ENCODE measurements at regions not wholly inside any gene's neighbourhood (a gene's known extent, or its start where the extent isn't known, plus 50 kb on each side); places are given as distances from the start of the nearest gene placed in this dataset.
A peak's percentile ranks its signal among the peaks of the same experiment; 100 is the strongest.
"Not testable (repeated sequence)": the region's sequence is repeated elsewhere in the genome, so short reads cannot be mapped to it uniquely, and the experiment has no call there.

GRCh38 chr17:71639865-71640264, 481.0 kb upstream of the SOX9 start:
- CTCF ChIA-PET: no interaction called here
- no peak overlapping the region for H3K4me2 ChIP-seq (ENCODE audit: low read depth, low read length)
- in situ Hi-C loops (cut with MboI; ENCODE audit: low sequenced_read_pairs): loop anchor here (25.0 kb wide), 1 partner anchor 897 kb away; no protein-coding TSS in a partner anchor
- H3K27ac ChIP-seq (ENCODE audit: insufficient read depth, low read length): no peak overlapping the region
- H2AK9ac ChIP-seq (replicated peaks; ENCODE audit: low read depth, low read length, poor library complexity): no peak overlapping the region
- no peaks in the 10 kb centered on the region for H3K36me3 ChIP-seq (ENCODE audit: control insufficient read depth, insufficient read depth, low read length)
- H2BK120ac ChIP-seq (ENCODE audit: low read depth, low read length): no peak overlapping the region
- H3K56ac ChIP-seq (ENCODE audit: extremely low read depth, insufficient read depth, low read length): no peak overlapping the region
- DNase-seq (no peak), ATAC-seq (ENCODE audit: low read depth) (no peak)
- H3K9me3 ChIP-seq (ENCODE audit: control insufficient read depth, insufficient read depth, low read length): no peaks in the 10 kb centered on the region; the same call in 1 of the 2 replicates
- H4K5ac ChIP-seq (ENCODE audit: low read depth, low read length): no peak overlapping the region
- no peaks in the 10 kb centered on the region for H3K27me3 ChIP-seq (ENCODE audit: control insufficient read depth, insufficient read depth, low read length)
- no peak overlapping the region for H3K4ac ChIP-seq (ENCODE audit: low read depth, low read length)
- H3K9ac ChIP-seq (ENCODE audit: low read depth, low read length): no peak overlapping the region
- no peaks in the 10 kb centered on the region for H4K20me1 ChIP-seq (ENCODE audit: insufficient read depth, low read length)
- H3K79me1 ChIP-seq (ENCODE audit: low read depth in 1 of 2, low read length in 2 of 2): no peaks in the 10 kb centered on the region
- intact Hi-C loops (cut with micrococcal nuclease): loop anchor here (10.0 kb wide), 1 partner anchor 335 kb away; no protein-coding TSS in a partner anchor
- H3K9me1 ChIP-seq (ENCODE audit: insufficient read depth, low read length): no peaks in the 10 kb centered on the region
- H3K18ac ChIP-seq (ENCODE audit: low read depth, low read length): no peak overlapping the region
- H3K4me1 ChIP-seq (ENCODE audit: control insufficient read depth, insufficient read depth, low read length): peaks cover 3% of the 10 kb centered on the region
- H3K23ac ChIP-seq (ENCODE audit: low read depth, low read length): no peak overlapping the region
- no peak overlapping the region for H3K4me3 ChIP-seq (ENCODE audit: insufficient read depth, low read depth, low read length)
- no peak for TF ChIP-seq RFX5 (IDR thresholded peaks at IDR 0.05; ENCODE audit: low read depth, low read length)
- no peak for TF ChIP-seq POLR2A (IDR thresholded peaks at IDR 0.05; ENCODE audit: low read depth, low read length)
- no peak for TF ChIP-seq ELK1 (IDR thresholded peaks at IDR 0.05; ENCODE audit: borderline replicate concordance, low read depth, low read length)
- TF ChIP-seq SMC3 (IDR thresholded peaks at IDR 0.05; ENCODE audit: low read depth, low read length): no peak
- H3K14ac ChIP-seq (replicated peaks; ENCODE audit: low read depth, low read length): 0 out of 2 replicates have a peak overlapping the region, but pooled peaks have one; percentile 14
- 0 out of 3 replicates have a peak overlapping the region, but pooled peaks have one; percentile 29 for H2BK15ac ChIP-seq (ENCODE audit: low read depth, low read length)
- no TSS peak for BruUV-seq (replicated peaks)
- no peak overlapping the region for H4K8ac ChIP-seq (ENCODE audit: low read depth in 2 of 2, low read length in 2 of 2)
- POLR2A ChIA-PET (ENCODE audit: unreplicated experiment): no interaction called here
- no peak overlapping the region for H2BK20ac ChIP-seq (ENCODE audit: low read depth, low read length)
- H4K91ac ChIP-seq (ENCODE audit: insufficient read depth, low read depth, low read length): no peak overlapping the region
- H2BK5ac ChIP-seq (ENCODE audit: low read depth, low read length, poor library complexity, severe bottlenecking): no peak overlapping the region
- no peak overlapping the region for H2AFZ ChIP-seq (replicated peaks; ENCODE audit: low read length, poor library complexity)
- no peak overlapping the region for H2AK5ac ChIP-seq (ENCODE audit: low read depth, low read length)
- dilution Hi-C loops (cut with HindIII; ENCODE audit: low sequenced_read_pairs, unreplicated experiment): no loop called here

GRCh38 chr17:71646890-71647289, 473.9 kb upstream of the SOX9 start:
- intact Hi-C loops (cut with micrococcal nuclease); H3K36me3 ChIP-seq (ENCODE audit: control insufficient read depth, insufficient read depth, low read length); H3K9me3 ChIP-seq (ENCODE audit: control insufficient read depth, insufficient read depth, low read length); H4K5ac ChIP-seq (ENCODE audit: low read depth, low read length); CTCF ChIA-PET; H3K27me3 ChIP-seq (ENCODE audit: control insufficient read depth, insufficient read depth, low read length); POLR2A ChIA-PET (ENCODE audit: unreplicated experiment); dilution Hi-C loops (cut with HindIII; ENCODE audit: low sequenced_read_pairs, unreplicated experiment); H3K23ac ChIP-seq (ENCODE audit: low read depth, low read length); ATAC-seq (ENCODE audit: low read depth); H4K8ac ChIP-seq (ENCODE audit: low read depth in 2 of 2, low read length in 2 of 2); BruUV-seq (replicated peaks); H3K56ac ChIP-seq (ENCODE audit: extremely low read depth, insufficient read depth, low read length); H3K27ac ChIP-seq (ENCODE audit: insufficient read depth, low read length); H3K79me1 ChIP-seq (ENCODE audit: low read depth in 1 of 2, low read length in 2 of 2); H3K4me1 ChIP-seq (ENCODE audit: control insufficient read depth, insufficient read depth, low read length); H3K4ac ChIP-seq (ENCODE audit: low read depth, low read length); H3K4me2 ChIP-seq (ENCODE audit: low read depth, low read length); DNase-seq; H2BK20ac ChIP-seq (ENCODE audit: low read depth, low read length); H2AK9ac ChIP-seq (replicated peaks; ENCODE audit: low read depth, low read length, poor library complexity); H2AK5ac ChIP-seq (ENCODE audit: low read depth, low read length); H3K18ac ChIP-seq (ENCODE audit: low read depth, low read length); H2BK5ac ChIP-seq (ENCODE audit: low read depth, low read length, poor library complexity, severe bottlenecking); H2AFZ ChIP-seq (replicated peaks; ENCODE audit: low read length, poor library complexity); H2BK15ac ChIP-seq (ENCODE audit: low read depth, low read length); H3K14ac ChIP-seq (replicated peaks; ENCODE audit: low read depth, low read length); H3K9ac ChIP-seq (ENCODE audit: low read depth, low read length); H4K91ac ChIP-seq (ENCODE audit: insufficient read depth, low read depth, low read length); H4K20me1 ChIP-seq (ENCODE audit: insufficient read depth, low read length); H3K9me1 ChIP-seq (ENCODE audit: insufficient read depth, low read length); H3K4me3 ChIP-seq (ENCODE audit: insufficient read depth, low read depth, low read length): not testable (repeated sequence)
- H2BK120ac ChIP-seq (ENCODE audit: low read depth, low read length): peak overlapping the region; percentile 6; the same call in 1 of the 2 replicates
- in situ Hi-C loops (cut with MboI; ENCODE audit: low sequenced_read_pairs): loop anchor here (25.0 kb wide), 1 partner anchor 890 kb away; no protein-coding TSS in a partner anchor
- no CpG with 5 or more reads among the region's 2 CpGs for WGBS, 2 experiments (ENCODE audit: extremely low coverage in 2 of 2, insufficient read length in 1 of 2)

All from IMR-90 (cell line).